Ovary (tissue), 3 donors: ENCODE measurements at regions not wholly inside any gene's neighbourhood (a gene's known extent, or its start where the extent isn't known, plus 50 kb on each side); places are given as distances from the start of the nearest gene placed in this dataset.

Source experiments
- EP300 ChIP-seq: sonication (generic); formaldehyde crosslinking; IDR thresholded peaks from one replicate; pipeline ENCODE4 v1.6.1; 2017; ENCODE audit warnings: antibody characterized with exemption
- POLR2A ChIP-seq: fragments of 450-650 bp; IDR thresholded peaks from one replicate; pipeline ENCODE4 v1.6.1; 2017; ENCODE audit warnings: antibody characterized with exemption, mild to moderate bottlenecking, moderate library complexity
- TF ChIP-seq, protein P1 (sequence below), 3 donors: fragments of 450-650 bp in 2 of 3; fragments of 200-600 bp in 1 of 3; IDR thresholded peaks; one replicate each; pipeline versions ENCODE4 v1.5.1 to v1.8.0; 2016 to 2022; ENCODE audit warnings: antibody characterized with exemption in 3 of 3, mild to moderate bottlenecking in 1 of 3
- donor health status: DM: no; HTN: no; CAD: no.

GRCh38 chr3:72448858-72449257 lies 399.4 kb downstream of the SHQ1 start:
- TF ChIP-seq POLR2A (no peak), EP300 (no peak)
- TF ChIP-seq, protein P1, sequence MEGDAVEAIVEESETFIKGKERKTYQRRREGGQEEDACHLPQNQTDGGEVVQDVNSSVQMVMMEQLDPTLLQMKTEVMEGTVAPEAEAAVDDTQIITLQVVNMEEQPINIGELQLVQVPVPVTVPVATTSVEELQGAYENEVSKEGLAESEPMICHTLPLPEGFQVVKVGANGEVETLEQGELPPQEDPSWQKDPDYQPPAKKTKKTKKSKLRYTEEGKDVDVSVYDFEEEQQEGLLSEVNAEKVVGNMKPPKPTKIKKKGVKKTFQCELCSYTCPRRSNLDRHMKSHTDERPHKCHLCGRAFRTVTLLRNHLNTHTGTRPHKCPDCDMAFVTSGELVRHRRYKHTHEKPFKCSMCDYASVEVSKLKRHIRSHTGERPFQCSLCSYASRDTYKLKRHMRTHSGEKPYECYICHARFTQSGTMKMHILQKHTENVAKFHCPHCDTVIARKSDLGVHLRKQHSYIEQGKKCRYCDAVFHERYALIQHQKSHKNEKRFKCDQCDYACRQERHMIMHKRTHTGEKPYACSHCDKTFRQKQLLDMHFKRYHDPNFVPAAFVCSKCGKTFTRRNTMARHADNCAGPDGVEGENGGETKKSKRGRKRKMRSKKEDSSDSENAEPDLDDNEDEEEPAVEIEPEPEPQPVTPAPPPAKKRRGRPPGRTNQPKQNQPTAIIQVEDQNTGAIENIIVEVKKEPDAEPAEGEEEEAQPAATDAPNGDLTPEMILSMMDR (IDR thresholded peaks at IDR 0.05), result no peak
